HepG2 (cell line): ENCODE measurements at regions not wholly inside any gene's neighbourhood (a gene's known extent, or its start where the extent isn't known, plus 50 kb on each side); places are given as distances from the start of the nearest gene placed in this dataset.

Experiments
- ATAC-seq: fragments of 200-7000 bp; cut with Tn5 transposase; 3 replicates; pipeline ENCODE4 v1.9.1; 2020; ENCODE audit warnings: mild to moderate bottlenecking, moderate library complexity
- BruUV-seq: library from RNA; stranded (reverse); fragments of 400-500 nt; replicated peaks from 2 replicates; lab custom pipeline; 2021; lab: Mats Ljungman, UMichigan
- CTCF ChIA-PET: fragments of 300-600 bp; formaldehyde crosslinking; extraction: SDS; loops from one replicate; lab custom pipeline; 2021; ENCODE audit warnings: low total read pairs, inconsistent platforms, low intra/inter-chr PET ratio; lab: Yijun Ruan, JAX
- POLR2A ChIA-PET: fragments of 350-600 bp; sonication (Branson Sonifier 250); formaldehyde crosslinking; loops from one replicate; lab custom pipeline; 2020; ENCODE audit warnings: antibody characterized with exemption, inconsistent platforms; lab: Yijun Ruan, JAX
- DNase-seq: peaks from one replicate; pipeline ENCODE4 v3.0.0-alpha.2; 2015; ENCODE audit warnings: low spot score
- FAIRE-seq: peaks from 3 replicates; lab custom pipeline; 2011; peaks lifted over from hg19 to GRCh38; lab: Jason Lieb, UNC
- H2AFZ ChIP-seq: one replicate; pipeline ENCODE4 v1.6.1; 2011; ENCODE audit warnings: low read length, inconsistent platforms
- H3K27ac ChIP-seq: fragments of 300-600 bp; 3 replicates; pipeline ENCODE4 v1.8.0; 2011; ENCODE audit warnings: mixed run types, mild to moderate bottlenecking, mixed read lengths, low read length, inconsistent platforms; ENCODE audit not compliant: insufficient read depth; ENCODE audit errors: extremely low read length
- H3K27me3 ChIP-seq, 2 experiments: fragments of 200-600 bp in 1 of 2; 2 replicates in 1 of 2; 3 replicates in 1 of 2; pipeline versions ENCODE4 v1.6.0 to v1.8.0; 2011; ENCODE audit warnings: low read length in 2 of 2, mild to moderate bottlenecking in 2 of 2, moderate library complexity in 2 of 2, inconsistent platforms in 1 of 2; ENCODE audit not compliant: insufficient read depth in 2 of 2, control insufficient read depth in 1 of 2
- H3K36me3 ChIP-seq, 2 experiments: fragments of 200-600 bp in 1 of 2; replicated peaks in 1 of 2; 2 replicates in 1 of 2; 3 replicates in 1 of 2; pipeline versions ENCODE4 v1.5.1 to v1.8.0; 2011; ENCODE audit warnings: low read length in 2 of 2, inconsistent platforms in 1 of 2; ENCODE audit not compliant: insufficient read depth in 2 of 2, control insufficient read depth in 1 of 2
- H3K4me1 ChIP-seq: 2 replicates; pipeline ENCODE4 v1.5.1; 2012; ENCODE audit warnings: low read length, inconsistent platforms; ENCODE audit not compliant: insufficient read depth
- H3K4me2 ChIP-seq: 2 replicates; pipeline ENCODE4 v1.6.0; 2011; ENCODE audit warnings: low read depth, low read length, inconsistent platforms
- H3K4me3 ChIP-seq, 3 experiments: fragments of 200-600 bp in 1 of 3; sonication (generic), shearing (Covaris generic) in 1 of 3; replicated peaks in 1 of 3; 2 replicates each; pipeline ENCODE4 v1.5.1; 2011 to 2016; ENCODE audit warnings: low read length in 3 of 3, inconsistent platforms in 2 of 3, low read depth in 2 of 3, mild to moderate bottlenecking in 2 of 3, control low read depth in 1 of 3, mixed read lengths in 1 of 3; ENCODE audit not compliant: insufficient read depth in 1 of 3
- H3K79me2 ChIP-seq: one replicate; pipeline ENCODE4 v1.6.1; 2011; ENCODE audit warnings: low read length, inconsistent platforms; ENCODE audit not compliant: insufficient read depth
- H3K9ac ChIP-seq: 2 replicates; pipeline ENCODE4 v1.6.0; 2011; ENCODE audit warnings: mild to moderate bottlenecking, low read depth, low read length, inconsistent platforms; ENCODE audit not compliant: insufficient read depth
- H3K9me3 ChIP-seq: 2 replicates; pipeline ENCODE4 v1.5.1; 2012; ENCODE audit warnings: mild to moderate bottlenecking, low read length
- H4K20me1 ChIP-seq: 2 replicates; pipeline ENCODE4 v1.6.0; 2011; ENCODE audit warnings: inconsistent platforms, mild to moderate bottlenecking, low read length, moderate library complexity; ENCODE audit not compliant: insufficient read depth
- ATF5 ChIP-seq: sonication (generic); formaldehyde crosslinking; IDR thresholded peaks from 2 replicates; pipeline ENCODE4 v1.4.0; 2020; ENCODE audit warnings: mild to moderate bottlenecking, low read depth, missing genetic modification reagents
- CTCF ChIP-seq: sonication (generic); formaldehyde crosslinking; IDR thresholded peaks from 2 replicates; pipeline ENCODE4 v1.5.0; 2020; ENCODE audit warnings: mild to moderate bottlenecking, missing genetic modification reagents, moderate library complexity
- KAT2B ChIP-seq: fragments of 150-350 bp; IDR thresholded peaks from 2 replicates; pipeline ENCODE4 v1.6.1; 2014; ENCODE audit warnings: low read depth, low read length, borderline replicate concordance
- KAT7 ChIP-seq: IDR thresholded peaks from 2 replicates; pipeline ENCODE4 v1.6.1; 2018; ENCODE audit warnings: borderline replicate concordance, missing compliant biosample characterization
- MAFF ChIP-seq: IDR thresholded peaks from 2 replicates; pipeline ENCODE4 v1.6.1; 2011; ENCODE audit warnings: low read depth, low read length, improper control_type of control experiment
- MAFK ChIP-seq, 2 experiments: IDR thresholded peaks in 1 of 2; conservative IDR thresholded peaks in 1 of 2; 2 replicates each; pipeline ENCODE4 v1.6.1; 2011; ENCODE audit warnings: improper control_type of control experiment in 2 of 2, low read length in 2 of 2
- PHF5A ChIP-seq: IDR thresholded peaks from one replicate; pipeline ENCODE4 v1.6.1; 2018; ENCODE audit warnings: low read depth, missing genetic modification reagents; ENCODE audit not compliant: unreplicated experiment
- ZNF263 ChIP-seq: sonication (generic); formaldehyde crosslinking; IDR thresholded peaks from 2 replicates; pipeline ENCODE4 v1.4.0; 2020; ENCODE audit warnings: missing genetic modification reagents
- ZNF34 ChIP-seq: sonication (generic); formaldehyde crosslinking; IDR thresholded peaks from 2 replicates; pipeline ENCODE4 v1.4.0; 2020; ENCODE audit warnings: mild to moderate bottlenecking, missing genetic modification reagents, borderline replicate concordance
- WGBS: methylation state at CpG from one replicate; pipeline ENCODE4 v1.1.6; 2017; ENCODE audit warnings: low lambda C conversion rate; 5-methylcytosine and 5-hydroxymethylcytosine counted together
- in situ Hi-C: cut with HindIII; loops from 2 replicates; pipeline ENCODE4 v1.10.0; 2017; ENCODE audit warnings: low pct_unique_long_range_greater_than_20kb; ENCODE audit not compliant: extremely low pct_ligation_motif_present
- intact Hi-C: fragments of 100-400 bp; cut with micrococcal nuclease; formaldehyde crosslinking; loops from one replicate; pipeline ENCODE4 v1.10.0; 2022; ENCODE audit not compliant: unreplicated experiment

GRCh38 chr2:58357521-58357920, 116.4 kb upstream of the FANCL start:
- FAIRE-seq: no peak
- CTCF ChIA-PET: no interaction called here
- H4K20me1 ChIP-seq: no peaks in the 10 kb centered on the region
- in situ Hi-C loops: no loop called here
- H3K9me3 ChIP-seq: no peaks in the 10 kb centered on the region
- intact Hi-C loops: no loop called here
- no peak overlapping the region for H3K4me3 ChIP-seq
- no peak overlapping the region for H3K27ac ChIP-seq
- H3K27me3 ChIP-seq: no peaks in the 10 kb centered on the region; a peak in 1 of 5 replicates
- no peaks in the 10 kb centered on the region for H3K36me3 ChIP-seq
- no peaks in the 10 kb centered on the region for H3K79me2 ChIP-seq
- POLR2A ChIA-PET: no interaction called here
- DNase-seq: no peak
- no peaks in the 10 kb centered on the region for H3K4me1 ChIP-seq
- ATAC-seq: no peak
- no peak overlapping the region for H2AFZ ChIP-seq
- no peak for TF ChIP-seq KAT2B
- TF ChIP-seq KAT7: no peak
- TF ChIP-seq ATF5: no peak
- no peak for TF ChIP-seq PHF5A (CRISPR knock-in tag)
- TF ChIP-seq ZNF263 (CRISPR knock-in tag): no peak
- TF ChIP-seq CTCF (CRISPR knock-in tag): no peak
- TF ChIP-seq, all 625 proteins: peak for 0
- H3K9ac ChIP-seq: no peak overlapping the region
- no TSS peak for BruUV-seq
- WGBS: 1% methylated on average over 2 of the region's 2 CpGs
- H3K4me2 ChIP-seq: no peak overlapping the region

GRCh38 chr2:58354230-58354629, 113.1 kb upstream of the FANCL start:
- no peak for DNase-seq
- Histone ChIP-seq H3K36me3 (no peaks in the 10 kb centered on the region), H3K4me2 (no peak overlapping the region), H3K4me3 (no peak overlapping the region), H3K79me2 (no peaks in the 10 kb centered on the region), H3K9me3 (no peaks in the 10 kb centered on the region), H3K27ac (no peak overlapping the region), H3K27me3 (no peaks in the 10 kb centered on the region), H4K20me1 (no peaks in the 10 kb centered on the region), H3K9ac (no peak overlapping the region), H3K4me1 (no peaks in the 10 kb centered on the region), H2AFZ (no peak overlapping the region)
- no TSS peak for BruUV-seq
- FAIRE-seq: no peak
- TF ChIP-seq MAFF: peak; percentile 80
- TF ChIP-seq ZNF34 (CRISPR knock-in tag): no peak
- peak; percentile 65 to 88 for TF ChIP-seq MAFK (conservative IDR thresholded peaks at IDR 0.05 in 1 of 2, IDR thresholded peaks at IDR 0.05 in 1 of 2; ENCODE audit: low read length in 2 of 2)
- 0% methylated on average over 1 of the region's 1 CpG for WGBS
- POLR2A ChIA-PET: no interaction called here
- CTCF ChIA-PET: no interaction called here
- in situ Hi-C loops: no loop called here
- ATAC-seq: no peak
- intact Hi-C loops: no loop called here
